HepG2 (cell line): ENCODE measurements at regions not wholly inside any gene's neighbourhood (a gene's known extent, or its start where the extent isn't known, plus 50 kb on each side); places are given as distances from the start of the nearest gene placed in this dataset.

Source experiments
- ATAC-seq: fragments of 200-7000 bp; cut with Tn5 transposase; 3 replicates; pipeline ENCODE4 v1.9.1; 2020; ENCODE audit warnings: mild to moderate bottlenecking, moderate library complexity
- BruUV-seq: library from RNA; stranded (reverse); fragments of 400-500 nt; replicated peaks from 2 replicates; lab custom pipeline; 2021; lab: Mats Ljungman, UMichigan
- CTCF ChIA-PET: fragments of 300-600 bp; formaldehyde crosslinking; extraction: SDS; loops from one replicate; lab custom pipeline; 2021; ENCODE audit warnings: low total read pairs, inconsistent platforms, low intra/inter-chr PET ratio; lab: Yijun Ruan, JAX
- POLR2A ChIA-PET: fragments of 350-600 bp; sonication (Branson Sonifier 250); formaldehyde crosslinking; loops from one replicate; lab custom pipeline; 2020; ENCODE audit warnings: antibody characterized with exemption, inconsistent platforms; lab: Yijun Ruan, JAX
- DNase-seq: peaks from one replicate; pipeline ENCODE4 v3.0.0-alpha.2; 2015; ENCODE audit warnings: low spot score
- FAIRE-seq: peaks from 3 replicates; lab custom pipeline; 2011; peaks lifted over from hg19 to GRCh38; lab: Jason Lieb, UNC
- H2AFZ ChIP-seq: one replicate; pipeline ENCODE4 v1.6.1; 2011; ENCODE audit warnings: low read length, inconsistent platforms
- H3K27ac ChIP-seq: fragments of 300-600 bp; 3 replicates; pipeline ENCODE4 v1.8.0; 2011; ENCODE audit warnings: mixed run types, mild to moderate bottlenecking, mixed read lengths, low read length, inconsistent platforms; ENCODE audit not compliant: insufficient read depth; ENCODE audit errors: extremely low read length
- H3K27me3 ChIP-seq, 2 experiments: fragments of 200-600 bp in 1 of 2; 2 replicates in 1 of 2; 3 replicates in 1 of 2; pipeline versions ENCODE4 v1.6.0 to v1.8.0; 2011; ENCODE audit warnings: low read length in 2 of 2, mild to moderate bottlenecking in 2 of 2, moderate library complexity in 2 of 2, inconsistent platforms in 1 of 2; ENCODE audit not compliant: insufficient read depth in 2 of 2, control insufficient read depth in 1 of 2
- H3K36me3 ChIP-seq, 2 experiments: fragments of 200-600 bp in 1 of 2; replicated peaks in 1 of 2; 2 replicates in 1 of 2; 3 replicates in 1 of 2; pipeline versions ENCODE4 v1.5.1 to v1.8.0; 2011; ENCODE audit warnings: low read length in 2 of 2, inconsistent platforms in 1 of 2; ENCODE audit not compliant: insufficient read depth in 2 of 2, control insufficient read depth in 1 of 2
- H3K4me1 ChIP-seq: 2 replicates; pipeline ENCODE4 v1.5.1; 2012; ENCODE audit warnings: low read length, inconsistent platforms; ENCODE audit not compliant: insufficient read depth
- H3K4me2 ChIP-seq: 2 replicates; pipeline ENCODE4 v1.6.0; 2011; ENCODE audit warnings: low read depth, low read length, inconsistent platforms
- H3K4me3 ChIP-seq, 3 experiments: fragments of 200-600 bp in 1 of 3; sonication (generic), shearing (Covaris generic) in 1 of 3; replicated peaks in 1 of 3; 2 replicates each; pipeline ENCODE4 v1.5.1; 2011 to 2016; ENCODE audit warnings: low read length in 3 of 3, inconsistent platforms in 2 of 3, low read depth in 2 of 3, mild to moderate bottlenecking in 2 of 3, control low read depth in 1 of 3, mixed read lengths in 1 of 3; ENCODE audit not compliant: insufficient read depth in 1 of 3
- H3K79me2 ChIP-seq: one replicate; pipeline ENCODE4 v1.6.1; 2011; ENCODE audit warnings: low read length, inconsistent platforms; ENCODE audit not compliant: insufficient read depth
- H3K9ac ChIP-seq: 2 replicates; pipeline ENCODE4 v1.6.0; 2011; ENCODE audit warnings: mild to moderate bottlenecking, low read depth, low read length, inconsistent platforms; ENCODE audit not compliant: insufficient read depth
- H3K9me3 ChIP-seq: 2 replicates; pipeline ENCODE4 v1.5.1; 2012; ENCODE audit warnings: mild to moderate bottlenecking, low read length
- H4K20me1 ChIP-seq: 2 replicates; pipeline ENCODE4 v1.6.0; 2011; ENCODE audit warnings: inconsistent platforms, mild to moderate bottlenecking, low read length, moderate library complexity; ENCODE audit not compliant: insufficient read depth
- BHLHE40 ChIP-seq: IDR thresholded peaks from 2 replicates; pipeline ENCODE4 v1.6.1; 2011; ENCODE audit warnings: low read length, improper control_type of control experiment
- CREB1 ChIP-seq, 2 experiments: fragments of 450-650 bp in 1 of 2; IDR thresholded peaks; 2 replicates each; pipeline ENCODE4 v1.6.1; 2016 to 2017; ENCODE audit warnings: control low read depth in 1 of 2, mild to moderate bottlenecking in 1 of 2, missing compliant biosample characterization in 1 of 2, missing genetic modification characterization in 1 of 2
- HNRNPL ChIP-seq: fragments of 200-400 bp; formaldehyde crosslinking; IDR thresholded peaks from 2 replicates; pipeline ENCODE4 v1.6.1; 2017; ENCODE audit warnings: mild to moderate bottlenecking, low read depth, low read length
- KDM3A ChIP-seq: IDR thresholded peaks from 2 replicates; pipeline ENCODE4 v1.6.1; 2018; ENCODE audit warnings: low read depth, missing compliant biosample characterization
- MXD4 ChIP-seq: IDR thresholded peaks from 2 replicates; pipeline ENCODE4 v1.6.1; 2016; ENCODE audit warnings: mild to moderate bottlenecking, missing biosample characterization, missing genetic modification reagents
- MZF1 ChIP-seq: sonication (generic); formaldehyde crosslinking; IDR thresholded peaks from 2 replicates; pipeline ENCODE4 v1.8.1; 2023; ENCODE audit warnings: mild to moderate bottlenecking, missing genetic modification reagents, borderline replicate concordance
- PBX3 ChIP-seq: sonication (generic); formaldehyde crosslinking; IDR thresholded peaks from 2 replicates; pipeline ENCODE4 v1.8.1; 2023; ENCODE audit warnings: missing genetic modification reagents, inconsistent platforms, borderline replicate concordance
- SIN3A ChIP-seq: IDR thresholded peaks from 2 replicates; pipeline ENCODE4 v1.6.1; 2011; ENCODE audit warnings: low read depth, mild to moderate bottlenecking, control low read depth, low read length, borderline replicate concordance
- SRSF9 ChIP-seq: fragments of 200-400 bp; formaldehyde crosslinking; IDR thresholded peaks from 2 replicates; pipeline ENCODE4 v1.6.1; 2018; ENCODE audit warnings: borderline replicate concordance, mild to moderate bottlenecking, low read depth, low read length; ENCODE audit not compliant: insufficient read depth, poor library complexity, severe bottlenecking
- TERF1 ChIP-seq: sonication (generic); formaldehyde crosslinking; IDR thresholded peaks from 2 replicates; pipeline ENCODE4 v1.8.0; 2022; ENCODE audit warnings: mild to moderate bottlenecking, missing genetic modification reagents, moderate library complexity
- ZBTB38 ChIP-seq: sonication (generic); formaldehyde crosslinking; IDR thresholded peaks from 2 replicates; pipeline ENCODE4 v1.5.1; 2020; ENCODE audit warnings: mild to moderate bottlenecking, missing genetic modification reagents
- ZFP82 ChIP-seq: sonication (generic); formaldehyde crosslinking; IDR thresholded peaks from 2 replicates; pipeline ENCODE4 v1.5.1; 2020; ENCODE audit warnings: mild to moderate bottlenecking, missing genetic modification reagents, borderline replicate concordance
- ZNF644 ChIP-seq: IDR thresholded peaks from 2 replicates; pipeline ENCODE4 v1.6.1; 2016; ENCODE audit warnings: low read depth
- ZNF674 ChIP-seq: sonication (generic); formaldehyde crosslinking; IDR thresholded peaks from 2 replicates; pipeline ENCODE4 v1.5.0; 2020; ENCODE audit warnings: low read depth, mild to moderate bottlenecking, missing genetic modification reagents
- ZNF709 ChIP-seq: sonication (generic); formaldehyde crosslinking; IDR thresholded peaks from 2 replicates; pipeline ENCODE4 v1.5.0; 2020; ENCODE audit warnings: mild to moderate bottlenecking, missing genetic modification reagents
- WGBS: methylation state at CpG from one replicate; pipeline ENCODE4 v1.1.6; 2017; ENCODE audit warnings: low lambda C conversion rate; 5-methylcytosine and 5-hydroxymethylcytosine counted together
- in situ Hi-C: cut with HindIII; loops from 2 replicates; pipeline ENCODE4 v1.10.0; 2017; ENCODE audit warnings: low pct_unique_long_range_greater_than_20kb; ENCODE audit not compliant: extremely low pct_ligation_motif_present
- intact Hi-C: fragments of 100-400 bp; cut with micrococcal nuclease; formaldehyde crosslinking; loops from one replicate; pipeline ENCODE4 v1.10.0; 2022; ENCODE audit not compliant: unreplicated experiment
- TF ChIP-seq, protein P1 (sequence below): sonication (generic); formaldehyde crosslinking; conservative IDR thresholded peaks from 2 replicates; pipeline ENCODE4 v1.4.0; 2020; ENCODE audit warnings: missing genetic modification reagents

DNA sequence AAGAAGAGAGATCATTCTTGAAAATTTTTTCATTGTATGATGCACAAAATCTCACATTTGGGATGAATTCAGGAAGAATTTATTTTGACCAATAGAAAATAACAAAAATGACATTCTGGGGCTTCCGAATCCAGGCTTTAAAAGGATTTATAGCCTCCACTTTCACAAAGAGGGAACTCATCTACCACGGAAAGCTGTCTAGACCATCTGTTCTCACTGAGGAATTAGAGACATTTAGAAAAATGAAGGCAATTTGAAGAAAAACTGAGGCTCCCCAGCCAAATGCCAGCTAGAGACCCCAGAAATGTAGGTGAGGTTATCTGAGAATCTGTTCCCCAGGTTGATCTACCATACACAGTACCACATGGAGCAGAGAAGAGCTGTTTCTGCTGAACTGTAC lies 464.3 kb downstream of the TMA16 start:
- no TSS peak for BruUV-seq
- DNase-seq, result no peak
- H3K27ac ChIP-seq, result no peak overlapping the region
- ChIA-PET POLR2A (no interaction called here), CTCF (no interaction called here)
- H4K20me1 ChIP-seq, result no peaks in the 10 kb centered on the region
- H3K36me3 ChIP-seq, result no peaks in the 10 kb centered on the region
- no peaks in the 10 kb centered on the region for H3K79me2 ChIP-seq
- H2AFZ ChIP-seq, result no peak overlapping the region
- no peaks in the 10 kb centered on the region for H3K4me1 ChIP-seq
- no peak overlapping the region for H3K4me3 ChIP-seq
- ATAC-seq, result no peak
- no peak overlapping the region for H3K4me2 ChIP-seq
- 0% methylated on average over 2 of the region's 2 CpGs for WGBS
- in situ Hi-C loops, result no loop called here
- TF ChIP-seq ZNF674 (CRISPR knock-in tag) (no peak), ZBTB38 (CRISPR knock-in tag) (no peak), MZF1 (CRISPR knock-in tag) (no peak), ZFP82 (CRISPR knock-in tag) (no peak), BHLHE40 (no peak), KDM3A (CRISPR knock-in tag) (no peak), CREB1 (IDR thresholded peaks at IDR 0.05) (no peak), CREB1 (CRISPR knock-in tag; IDR thresholded peaks at IDR 0.05) (no peak), SRSF9 (no peak), ZNF644 (CRISPR knock-in tag) (no peak), SIN3A (no peak), PBX3 (CRISPR knock-in tag) (no peak), HNRNPL (no peak), ZNF709 (CRISPR knock-in tag) (no peak), MXD4 (no peak), TERF1 (no peak)
- TF ChIP-seq, protein P1, sequence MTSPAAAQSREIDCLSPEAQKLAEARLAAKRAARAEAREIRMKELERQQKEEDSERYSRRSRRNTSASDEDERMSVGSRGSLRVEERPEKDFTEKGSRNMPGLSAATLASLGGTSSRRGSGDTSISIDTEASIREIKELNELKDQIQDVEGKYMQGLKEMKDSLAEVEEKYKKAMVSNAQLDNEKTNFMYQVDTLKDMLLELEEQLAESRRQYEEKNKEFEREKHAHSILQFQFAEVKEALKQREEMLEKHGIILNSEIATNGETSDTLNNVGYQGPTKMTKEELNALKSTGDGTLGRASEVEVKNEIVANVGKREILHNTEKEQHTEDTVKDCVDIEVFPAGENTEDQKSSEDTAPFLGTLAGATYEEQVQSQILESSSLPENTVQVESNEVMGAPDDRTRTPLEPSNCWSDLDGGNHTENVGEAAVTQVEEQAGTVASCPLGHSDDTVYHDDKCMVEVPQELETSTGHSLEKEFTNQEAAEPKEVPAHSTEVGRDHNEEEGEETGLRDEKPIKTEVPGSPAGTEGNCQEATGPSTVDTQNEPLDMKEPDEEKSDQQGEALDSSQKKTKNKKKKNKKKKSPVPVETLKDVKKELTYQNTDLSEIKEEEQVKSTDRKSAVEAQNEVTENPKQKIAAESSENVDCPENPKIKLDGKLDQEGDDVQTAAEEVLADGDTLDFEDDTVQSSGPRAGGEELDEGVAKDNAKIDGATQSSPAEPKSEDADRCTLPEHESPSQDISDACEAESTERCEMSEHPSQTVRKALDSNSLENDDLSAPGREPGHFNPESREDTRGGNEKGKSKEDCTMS (CRISPR knock-in tag), result no peak
- intact Hi-C loops, result no loop called here
- no peaks in the 10 kb centered on the region for H3K9me3 ChIP-seq
- no peak for FAIRE-seq
- no peak overlapping the region for H3K9ac ChIP-seq
- no peaks in the 10 kb centered on the region for H3K27me3 ChIP-seq
